HepG2 (cell line): ENCODE measurements at regions not wholly inside any gene's neighbourhood (a gene's known extent, or its start where the extent isn't known, plus 50 kb on each side); places are given as distances from the start of the nearest gene placed in this dataset.

Experiments used
- ATAC-seq: fragments of 200-7000 bp; cut with Tn5 transposase; 3 replicates; pipeline ENCODE4 v1.9.1; 2020; ENCODE audit warnings: mild to moderate bottlenecking, moderate library complexity
- BruUV-seq: library from RNA; stranded (reverse); fragments of 400-500 nt; replicated peaks from 2 replicates; lab custom pipeline; 2021; lab: Mats Ljungman, UMichigan
- CTCF ChIA-PET: fragments of 300-600 bp; formaldehyde crosslinking; extraction: SDS; loops from one replicate; lab custom pipeline; 2021; ENCODE audit warnings: low total read pairs, inconsistent platforms, low intra/inter-chr PET ratio; lab: Yijun Ruan, JAX
- POLR2A ChIA-PET: fragments of 350-600 bp; sonication (Branson Sonifier 250); formaldehyde crosslinking; loops from one replicate; lab custom pipeline; 2020; ENCODE audit warnings: antibody characterized with exemption, inconsistent platforms; lab: Yijun Ruan, JAX
- DNase-seq: peaks from one replicate; pipeline ENCODE4 v3.0.0-alpha.2; 2015; ENCODE audit warnings: low spot score
- FAIRE-seq: peaks from 3 replicates; lab custom pipeline; 2011; peaks lifted over from hg19 to GRCh38; lab: Jason Lieb, UNC
- H2AFZ ChIP-seq: one replicate; pipeline ENCODE4 v1.6.1; 2011; ENCODE audit warnings: low read length, inconsistent platforms
- H3K27ac ChIP-seq: fragments of 300-600 bp; 3 replicates; pipeline ENCODE4 v1.8.0; 2011; ENCODE audit warnings: mixed run types, mild to moderate bottlenecking, mixed read lengths, low read length, inconsistent platforms; ENCODE audit not compliant: insufficient read depth; ENCODE audit errors: extremely low read length
- H3K27me3 ChIP-seq, 2 experiments: fragments of 200-600 bp in 1 of 2; 2 replicates in 1 of 2; 3 replicates in 1 of 2; pipeline versions ENCODE4 v1.6.0 to v1.8.0; 2011; ENCODE audit warnings: low read length in 2 of 2, mild to moderate bottlenecking in 2 of 2, moderate library complexity in 2 of 2, inconsistent platforms in 1 of 2; ENCODE audit not compliant: insufficient read depth in 2 of 2, control insufficient read depth in 1 of 2
- H3K36me3 ChIP-seq, 2 experiments: fragments of 200-600 bp in 1 of 2; replicated peaks in 1 of 2; 2 replicates in 1 of 2; 3 replicates in 1 of 2; pipeline versions ENCODE4 v1.5.1 to v1.8.0; 2011; ENCODE audit warnings: low read length in 2 of 2, inconsistent platforms in 1 of 2; ENCODE audit not compliant: insufficient read depth in 2 of 2, control insufficient read depth in 1 of 2
- H3K4me1 ChIP-seq: 2 replicates; pipeline ENCODE4 v1.5.1; 2012; ENCODE audit warnings: low read length, inconsistent platforms; ENCODE audit not compliant: insufficient read depth
- H3K4me2 ChIP-seq: 2 replicates; pipeline ENCODE4 v1.6.0; 2011; ENCODE audit warnings: low read depth, low read length, inconsistent platforms
- H3K4me3 ChIP-seq, 3 experiments: fragments of 200-600 bp in 1 of 3; sonication (generic), shearing (Covaris generic) in 1 of 3; replicated peaks in 1 of 3; 2 replicates each; pipeline ENCODE4 v1.5.1; 2011 to 2016; ENCODE audit warnings: low read length in 3 of 3, inconsistent platforms in 2 of 3, low read depth in 2 of 3, mild to moderate bottlenecking in 2 of 3, control low read depth in 1 of 3, mixed read lengths in 1 of 3; ENCODE audit not compliant: insufficient read depth in 1 of 3
- H3K79me2 ChIP-seq: one replicate; pipeline ENCODE4 v1.6.1; 2011; ENCODE audit warnings: low read length, inconsistent platforms; ENCODE audit not compliant: insufficient read depth
- H3K9ac ChIP-seq: 2 replicates; pipeline ENCODE4 v1.6.0; 2011; ENCODE audit warnings: mild to moderate bottlenecking, low read depth, low read length, inconsistent platforms; ENCODE audit not compliant: insufficient read depth
- H3K9me3 ChIP-seq: 2 replicates; pipeline ENCODE4 v1.5.1; 2012; ENCODE audit warnings: mild to moderate bottlenecking, low read length
- H4K20me1 ChIP-seq: 2 replicates; pipeline ENCODE4 v1.6.0; 2011; ENCODE audit warnings: inconsistent platforms, mild to moderate bottlenecking, low read length, moderate library complexity; ENCODE audit not compliant: insufficient read depth
- ISX ChIP-seq: sonication (generic); formaldehyde crosslinking; conservative IDR thresholded peaks from 2 replicates; pipeline ENCODE4 v1.5.0; 2020; ENCODE audit warnings: missing genetic modification reagents
- WGBS: methylation state at CpG from one replicate; pipeline ENCODE4 v1.1.6; 2017; ENCODE audit warnings: low lambda C conversion rate; 5-methylcytosine and 5-hydroxymethylcytosine counted together
- in situ Hi-C: cut with HindIII; loops from 2 replicates; pipeline ENCODE4 v1.10.0; 2017; ENCODE audit warnings: low pct_unique_long_range_greater_than_20kb; ENCODE audit not compliant: extremely low pct_ligation_motif_present
- intact Hi-C: fragments of 100-400 bp; cut with micrococcal nuclease; formaldehyde crosslinking; loops from one replicate; pipeline ENCODE4 v1.10.0; 2022; ENCODE audit not compliant: unreplicated experiment
- TF ChIP-seq, protein P1 (sequence below): sonication (generic); formaldehyde crosslinking; IDR thresholded peaks from 2 replicates; pipeline ENCODE4 v1.4.0; 2020; ENCODE audit warnings: missing genetic modification reagents, borderline replicate concordance
- TF ChIP-seq, protein P2 (sequence below): sonication (generic); formaldehyde crosslinking; IDR thresholded peaks from 2 replicates; pipeline ENCODE4 v1.8.0; 2022; ENCODE audit warnings: low read depth, missing genetic modification reagents

DNA sequence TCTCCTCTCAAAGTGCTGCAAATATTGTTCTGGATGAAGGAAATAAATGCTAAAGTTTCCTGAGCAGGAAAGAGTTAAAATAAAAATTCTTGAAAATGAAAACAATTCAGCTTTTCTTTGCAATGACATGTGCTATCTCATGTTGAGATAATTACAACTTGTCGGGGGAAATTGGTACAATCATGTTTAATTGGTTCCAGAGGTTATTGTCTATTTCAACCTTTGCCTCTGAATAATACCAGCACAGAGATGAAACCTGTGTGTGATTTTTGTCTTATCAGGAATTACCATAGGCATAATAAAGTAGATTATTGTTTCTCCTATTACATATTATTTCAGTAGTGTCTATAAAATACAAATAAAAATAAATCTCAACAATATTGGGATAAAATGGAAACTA lies 305.0 kb downstream of the XPNPEP1 start:
- H3K36me3 ChIP-seq: no peaks in the 10 kb centered on the region
- intact Hi-C loops: no loop called here
- FAIRE-seq: no peak

More for the DNA sequence above, 305.0 kb downstream of the XPNPEP1 start:
- Histone ChIP-seq H3K9ac (no peak overlapping the region), H3K9me3 (no peaks in the 10 kb centered on the region), H3K27ac (no peak overlapping the region), H3K4me1 (no peaks in the 10 kb centered on the region), H3K79me2 (no peaks in the 10 kb centered on the region), H2AFZ (no peak overlapping the region), H3K4me2 (no peak overlapping the region), H3K27me3 (no peaks in the 10 kb centered on the region), H4K20me1 (no peaks in the 10 kb centered on the region), H3K4me3 (no peak overlapping the region)
- ATAC-seq (no peak), DNase-seq (no peak)
- WGBS: 0% methylated on average over 1 of the region's 1 CpG
- in situ Hi-C loops: no loop called here
- no TSS peak for BruUV-seq
- ChIA-PET CTCF (no interaction called here), POLR2A (no interaction called here)
- no peak for TF ChIP-seq ISX (CRISPR knock-in tag)
- TF ChIP-seq, protein P1, sequence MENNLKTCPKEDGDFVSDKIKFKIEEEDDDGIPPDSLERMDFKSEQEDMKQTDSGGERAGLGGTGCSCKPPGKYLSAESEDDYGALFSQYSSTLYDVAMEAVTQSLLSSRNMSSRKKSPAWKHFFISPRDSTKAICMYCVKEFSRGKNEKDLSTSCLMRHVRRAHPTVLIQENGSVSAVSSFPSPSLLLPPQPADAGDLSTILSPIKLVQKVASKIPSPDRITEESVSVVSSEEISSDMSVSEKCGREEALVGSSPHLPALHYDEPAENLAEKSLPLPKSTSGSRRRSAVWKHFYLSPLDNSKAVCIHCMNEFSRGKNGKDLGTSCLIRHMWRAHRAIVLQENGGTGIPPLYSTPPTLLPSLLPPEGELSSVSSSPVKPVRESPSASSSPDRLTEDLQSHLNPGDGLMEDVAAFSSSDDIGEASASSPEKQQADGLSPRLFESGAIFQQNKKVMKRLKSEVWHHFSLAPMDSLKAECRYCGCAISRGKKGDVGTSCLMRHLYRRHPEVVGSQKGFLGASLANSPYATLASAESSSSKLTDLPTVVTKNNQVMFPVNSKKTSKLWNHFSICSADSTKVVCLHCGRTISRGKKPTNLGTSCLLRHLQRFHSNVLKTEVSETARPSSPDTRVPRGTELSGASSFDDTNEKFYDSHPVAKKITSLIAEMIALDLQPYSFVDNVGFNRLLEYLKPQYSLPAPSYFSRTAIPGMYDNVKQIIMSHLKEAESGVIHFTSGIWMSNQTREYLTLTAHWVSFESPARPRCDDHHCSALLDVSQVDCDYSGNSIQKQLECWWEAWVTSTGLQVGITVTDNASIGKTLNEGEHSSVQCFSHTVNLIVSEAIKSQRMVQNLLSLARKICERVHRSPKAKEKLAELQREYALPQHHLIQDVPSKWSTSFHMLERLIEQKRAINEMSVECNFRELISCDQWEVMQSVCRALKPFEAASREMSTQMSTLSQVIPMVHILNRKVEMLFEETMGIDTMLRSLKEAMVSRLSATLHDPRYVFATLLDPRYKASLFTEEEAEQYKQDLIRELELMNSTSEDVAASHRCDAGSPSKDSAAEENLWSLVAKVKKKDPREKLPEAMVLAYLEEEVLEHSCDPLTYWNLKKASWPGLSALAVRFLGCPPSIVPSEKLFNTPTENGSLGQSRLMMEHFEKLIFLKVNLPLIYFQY: no peak
- TF ChIP-seq, protein P2, sequence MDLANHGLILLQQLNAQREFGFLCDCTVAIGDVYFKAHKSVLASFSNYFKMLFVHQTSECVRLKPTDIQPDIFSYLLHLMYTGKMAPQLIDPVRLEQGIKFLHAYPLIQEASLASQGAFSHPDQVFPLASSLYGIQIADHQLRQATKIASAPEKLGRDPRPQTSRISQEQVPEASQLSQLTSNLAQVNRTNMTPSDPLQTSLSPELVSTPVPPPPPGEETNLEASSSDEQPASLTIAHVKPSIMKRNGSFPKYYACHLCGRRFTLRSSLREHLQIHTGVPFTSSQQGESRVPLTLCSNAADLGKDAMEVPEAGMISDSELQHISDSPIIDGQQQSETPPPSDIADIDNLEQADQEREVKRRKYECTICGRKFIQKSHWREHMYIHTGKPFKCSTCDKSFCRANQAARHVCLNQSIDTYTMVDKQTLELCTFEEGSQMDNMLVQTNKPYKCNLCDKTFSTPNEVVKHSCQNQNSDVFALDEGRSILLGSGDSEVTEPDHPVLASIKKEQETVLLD (CRISPR knock-in tag): no peak
